Neural progenitor cell (in vitro differentiated cells): ENCODE measurements at regions not wholly inside any gene's neighbourhood (a gene's known extent, or its start where the extent isn't known, plus 50 kb on each side); places are given as distances from the start of the nearest gene placed in this dataset.

ENCODE experiments used
- DNase-seq: peaks from one replicate; pipeline ENCODE4 v3.0.0-alpha.2; 2016; ENCODE audit warnings: low spot score
- H2AFZ ChIP-seq: fragments of 200-600 bp; sonication (generic); replicated peaks from 2 replicates; pipeline ENCODE4 v1.6.1; 2016; ENCODE audit warnings: antibody characterized with exemption
- H3F3A ChIP-seq: fragments of 200-600 bp; sonication (generic); 2 replicates; pipeline ENCODE4 v1.6.1; 2016; ENCODE audit warnings: antibody characterized with exemption, low read depth
- H3K27ac ChIP-seq: fragments of 200-600 bp; sonication (generic); 2 replicates; pipeline ENCODE4 v1.5.1; 2016; ENCODE audit warnings: mild to moderate bottlenecking
- H3K27me3 ChIP-seq: fragments of 200-600 bp; sonication (generic); 2 replicates; pipeline ENCODE4 v1.6.1; 2016; ENCODE audit warnings: mild to moderate bottlenecking, moderate library complexity
- H3K36me3 ChIP-seq: fragments of 200-600 bp; sonication (generic); 2 replicates; pipeline ENCODE4 v1.5.1; 2016
- H3K4me1 ChIP-seq: fragments of 200-600 bp; sonication (generic); 2 replicates; pipeline ENCODE4 v1.6.1; 2016; ENCODE audit warnings: mixed run types
- H3K4me2 ChIP-seq: fragments of 200-600 bp; sonication (generic); 2 replicates; pipeline ENCODE4 v1.6.1; 2016
- H3K4me3 ChIP-seq: fragments of 200-600 bp; sonication (generic); 2 replicates; pipeline ENCODE4 v1.5.1; 2016
- H3K79me2 ChIP-seq: fragments of 200-600 bp; sonication (generic); 2 replicates; pipeline ENCODE4 v1.6.1; 2016; ENCODE audit warnings: low read depth
- H3K9ac ChIP-seq: fragments of 200-600 bp; sonication (generic); 2 replicates; pipeline ENCODE4 v1.6.1; 2016
- H3K9me3 ChIP-seq: fragments of 200-600 bp; sonication (generic); 2 replicates; pipeline ENCODE4 v1.5.1; 2016; ENCODE audit warnings: low read depth
- H4K20me1 ChIP-seq: fragments of 200-600 bp; sonication (generic); 2 replicates; pipeline ENCODE4 v1.6.1; 2016; ENCODE audit warnings: low read depth
- H3K27ac Mint-ChIP-seq: 3 replicates; pipeline ENCODE4 v1.8.0; 2021; ENCODE audit warnings: mixed read lengths
- H3K27me3 Mint-ChIP-seq: 2 replicates; pipeline ENCODE4 v1.8.0; 2022; ENCODE audit warnings: low read depth, mild to moderate bottlenecking, inconsistent platforms, moderate library complexity, mixed read lengths; ENCODE audit not compliant: insufficient read depth
- H3K36me3 Mint-ChIP-seq: 3 replicates; pipeline ENCODE4 v1.8.0; 2021; ENCODE audit warnings: mixed read lengths
- H3K4me1 Mint-ChIP-seq: 3 replicates; pipeline ENCODE4 v1.8.0; 2021; ENCODE audit warnings: mixed read lengths
- H3K4me3 Mint-ChIP-seq: 3 replicates; pipeline ENCODE4 v1.8.0; 2021; ENCODE audit warnings: mild to moderate bottlenecking, moderate library complexity, mixed read lengths
- H3K9me3 Mint-ChIP-seq: 3 replicates; pipeline ENCODE4 v1.8.0; 2020; ENCODE audit warnings: mixed read lengths
- EZH2 ChIP-seq: fragments of 200-600 bp; sonication (generic); IDR thresholded peaks from 2 replicates; pipeline ENCODE4 v1.6.1; 2017; ENCODE audit warnings: antibody characterized with exemption, mild to moderate bottlenecking, moderate library complexity
- EZH2phosphoT487 ChIP-seq: fragments of 200-600 bp; sonication (generic); IDR thresholded peaks from 2 replicates; pipeline ENCODE4 v1.6.1; 2017; ENCODE audit warnings: antibody characterized with exemption
- TF ChIP-seq, protein P1 (sequence below): fragments of 200-600 bp; sonication (generic); IDR thresholded peaks from 2 replicates; pipeline ENCODE4 v1.5.1; 2017; ENCODE audit warnings: antibody characterized with exemption, mild to moderate bottlenecking

DNA sequence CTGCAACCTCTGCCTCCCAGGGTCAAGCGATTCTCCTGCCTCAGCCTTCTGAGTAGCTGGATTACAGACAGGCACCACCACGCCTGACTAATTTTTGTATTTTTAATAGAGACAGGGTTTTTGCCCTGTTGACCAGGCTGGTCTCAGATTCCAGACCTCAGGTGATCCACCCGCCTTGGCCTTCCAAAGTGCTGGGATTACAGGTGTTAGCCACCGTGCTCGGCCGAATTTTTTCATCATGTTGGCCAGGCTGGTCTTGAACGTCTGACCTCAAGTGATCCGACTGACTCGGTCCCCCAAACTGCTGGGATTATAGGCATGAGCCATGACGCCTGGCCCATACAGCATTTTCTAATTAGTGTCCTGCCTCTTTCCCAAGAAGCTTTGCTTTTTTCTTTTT lies 52.7 kb upstream of the ADORA2B start:
- Histone ChIP-seq H3K4me2 (no peak overlapping the region), H2AFZ (no peak overlapping the region), H3F3A (peaks cover 4% of the 10 kb centered on the region), H3K27ac (no peak overlapping the region), H3K27me3 (no peaks in the 10 kb centered on the region), H3K4me3 (no peak overlapping the region), H3K9me3 (no peaks in the 10 kb centered on the region), H3K4me1 (peaks cover 7% of the 10 kb centered on the region), H4K20me1 (no peaks in the 10 kb centered on the region), H3K36me3 (no peaks in the 10 kb centered on the region), H3K9ac (no peak overlapping the region), H3K79me2 (no peaks in the 10 kb centered on the region)
- no peak for DNase-seq
- peaks cover 5% of the 10 kb centered on the region for H3K9me3 Mint-ChIP-seq
- H3K4me1 Mint-ChIP-seq = peaks cover 16% of the 10 kb centered on the region
- TF ChIP-seq EZH2phosphoT487 (no peak), EZH2 (no peak)
- TF ChIP-seq, protein P1, sequence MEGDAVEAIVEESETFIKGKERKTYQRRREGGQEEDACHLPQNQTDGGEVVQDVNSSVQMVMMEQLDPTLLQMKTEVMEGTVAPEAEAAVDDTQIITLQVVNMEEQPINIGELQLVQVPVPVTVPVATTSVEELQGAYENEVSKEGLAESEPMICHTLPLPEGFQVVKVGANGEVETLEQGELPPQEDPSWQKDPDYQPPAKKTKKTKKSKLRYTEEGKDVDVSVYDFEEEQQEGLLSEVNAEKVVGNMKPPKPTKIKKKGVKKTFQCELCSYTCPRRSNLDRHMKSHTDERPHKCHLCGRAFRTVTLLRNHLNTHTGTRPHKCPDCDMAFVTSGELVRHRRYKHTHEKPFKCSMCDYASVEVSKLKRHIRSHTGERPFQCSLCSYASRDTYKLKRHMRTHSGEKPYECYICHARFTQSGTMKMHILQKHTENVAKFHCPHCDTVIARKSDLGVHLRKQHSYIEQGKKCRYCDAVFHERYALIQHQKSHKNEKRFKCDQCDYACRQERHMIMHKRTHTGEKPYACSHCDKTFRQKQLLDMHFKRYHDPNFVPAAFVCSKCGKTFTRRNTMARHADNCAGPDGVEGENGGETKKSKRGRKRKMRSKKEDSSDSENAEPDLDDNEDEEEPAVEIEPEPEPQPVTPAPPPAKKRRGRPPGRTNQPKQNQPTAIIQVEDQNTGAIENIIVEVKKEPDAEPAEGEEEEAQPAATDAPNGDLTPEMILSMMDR = no peak
- peak overlapping the region; percentile 2 for H3K27ac Mint-ChIP-seq
- H3K27me3 Mint-ChIP-seq = peaks cover 3% of the 10 kb centered on the region
- no peaks in the 10 kb centered on the region for H3K36me3 Mint-ChIP-seq
- no peak overlapping the region for H3K4me3 Mint-ChIP-seq

DNA sequence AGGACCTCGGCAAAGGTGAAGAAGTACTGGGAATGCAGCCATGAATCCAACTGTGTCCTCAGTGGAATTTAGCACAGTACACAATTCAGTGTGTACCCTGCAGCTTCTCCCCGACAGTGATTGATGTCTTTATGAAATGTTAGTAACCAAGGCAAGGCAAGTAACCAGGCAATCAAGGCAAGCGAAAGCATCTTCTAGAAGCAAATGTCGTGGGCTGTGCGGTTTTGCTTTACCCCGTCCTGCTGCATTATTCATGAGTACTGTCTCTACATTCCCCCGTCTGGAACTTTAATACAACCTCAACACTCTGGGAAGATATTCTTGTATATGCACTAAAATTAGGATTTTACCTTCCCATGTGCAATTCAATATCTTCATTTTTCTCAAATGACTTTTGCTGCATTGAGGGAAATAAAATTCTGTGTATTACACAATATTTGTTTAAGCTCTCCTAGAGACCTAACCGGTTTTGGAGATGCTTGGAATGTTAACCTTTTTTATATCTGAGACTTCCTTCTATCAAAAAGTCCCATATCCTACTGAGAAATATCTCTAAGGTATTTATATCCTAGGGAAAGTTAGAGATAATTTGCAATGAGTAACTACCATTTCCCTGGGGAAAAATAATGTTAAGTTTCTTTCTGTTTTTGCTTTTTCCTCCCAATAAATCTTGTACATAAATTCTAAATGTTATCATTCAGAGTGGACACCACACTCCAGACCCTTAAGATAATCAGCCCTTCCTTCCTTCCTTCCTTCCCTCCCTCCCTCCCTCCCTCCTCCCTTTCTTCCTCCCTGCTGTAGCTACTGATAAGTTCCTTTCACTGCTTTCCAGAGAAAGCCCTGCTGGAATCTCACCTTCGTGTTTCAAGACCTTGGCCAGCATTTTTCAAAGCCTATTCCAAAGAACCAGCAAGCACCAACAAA lies 51.9 kb upstream of the ADORA2B start:
- Histone ChIP-seq H3K27ac (no peak overlapping the region), H3K79me2 (no peaks in the 10 kb centered on the region), H3K36me3 (no peaks in the 10 kb centered on the region), H3K9ac (no peak overlapping the region), H4K20me1 (no peaks in the 10 kb centered on the region), H3K4me1 (peaks cover 7% of the 10 kb centered on the region), H3K27me3 (no peaks in the 10 kb centered on the region), H3K9me3 (no peaks in the 10 kb centered on the region), H3F3A (peaks cover 4% of the 10 kb centered on the region), H3K4me2 (no peak overlapping the region), H3K4me3 (no peak overlapping the region), H2AFZ (no peak overlapping the region)
- TF ChIP-seq EZH2phosphoT487 = no peak
- TF ChIP-seq EZH2 = no peak
- TF ChIP-seq, protein P1 = no peak
- Mint-ChIP-seq H3K9me3 (peaks cover 5% of the 10 kb centered on the region), H3K4me1 (peaks cover 14% of the 10 kb centered on the region), H3K36me3 (no peaks in the 10 kb centered on the region), H3K27me3 (peaks cover 3% of the 10 kb centered on the region), H3K27ac (peak overlapping the region; percentile 2), H3K4me3 (no peak overlapping the region)
- no peak for DNase-seq

DNA sequence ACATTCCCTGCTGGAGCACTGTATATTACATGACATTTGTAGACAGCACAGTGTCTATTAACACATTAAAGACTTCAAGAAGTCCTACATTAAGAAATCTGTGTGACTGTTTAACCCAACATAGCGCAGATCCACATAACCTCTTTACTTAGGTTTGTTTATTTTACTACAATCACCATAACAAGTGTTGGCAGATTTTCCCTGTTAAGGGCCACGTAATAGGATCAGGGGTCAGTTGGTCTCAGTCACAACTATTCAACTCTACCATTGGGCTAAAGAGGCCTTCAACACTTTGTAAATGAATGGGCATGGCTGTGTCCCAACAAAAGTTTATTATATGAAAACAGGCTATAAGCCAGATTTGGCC lies 51.3 kb upstream of the ADORA2B start:
- Histone ChIP-seq H4K20me1 (no peaks in the 10 kb centered on the region), H3K9ac (no peak overlapping the region), H3K27ac (no peak overlapping the region), H3K9me3 (no peaks in the 10 kb centered on the region), H3K79me2 (no peaks in the 10 kb centered on the region), H3K27me3 (no peaks in the 10 kb centered on the region), H3K4me2 (no peak overlapping the region), H3K4me3 (no peak overlapping the region), H3F3A (peaks cover 4% of the 10 kb centered on the region), H3K4me1 (peaks cover 7% of the 10 kb centered on the region), H3K36me3 (no peaks in the 10 kb centered on the region), H2AFZ (no peak overlapping the region)
- TF ChIP-seq EZH2 (no peak), EZH2phosphoT487 (no peak)
- TF ChIP-seq, protein P1 = no peak
- H3K4me3 Mint-ChIP-seq = no peak overlapping the region
- DNase-seq = no peak
- peaks cover 5% of the 10 kb centered on the region for H3K9me3 Mint-ChIP-seq
- peaks cover 14% of the 10 kb centered on the region for H3K4me1 Mint-ChIP-seq
- H3K36me3 Mint-ChIP-seq = no peaks in the 10 kb centered on the region
- no peak overlapping the region for H3K27ac Mint-ChIP-seq
- H3K27me3 Mint-ChIP-seq = peaks cover 3% of the 10 kb centered on the region
